ENCODE measurements at regions not wholly inside any gene's neighbourhood (a gene's known extent, or its start where the extent isn't known, plus 50 kb on each side); places are given as distances from the start of the nearest gene placed in this dataset.
"Not testable (repeated sequence)": the region's sequence is repeated elsewhere in the genome, so short reads cannot be mapped to it uniquely, and the experiment has no call there.

DNA sequence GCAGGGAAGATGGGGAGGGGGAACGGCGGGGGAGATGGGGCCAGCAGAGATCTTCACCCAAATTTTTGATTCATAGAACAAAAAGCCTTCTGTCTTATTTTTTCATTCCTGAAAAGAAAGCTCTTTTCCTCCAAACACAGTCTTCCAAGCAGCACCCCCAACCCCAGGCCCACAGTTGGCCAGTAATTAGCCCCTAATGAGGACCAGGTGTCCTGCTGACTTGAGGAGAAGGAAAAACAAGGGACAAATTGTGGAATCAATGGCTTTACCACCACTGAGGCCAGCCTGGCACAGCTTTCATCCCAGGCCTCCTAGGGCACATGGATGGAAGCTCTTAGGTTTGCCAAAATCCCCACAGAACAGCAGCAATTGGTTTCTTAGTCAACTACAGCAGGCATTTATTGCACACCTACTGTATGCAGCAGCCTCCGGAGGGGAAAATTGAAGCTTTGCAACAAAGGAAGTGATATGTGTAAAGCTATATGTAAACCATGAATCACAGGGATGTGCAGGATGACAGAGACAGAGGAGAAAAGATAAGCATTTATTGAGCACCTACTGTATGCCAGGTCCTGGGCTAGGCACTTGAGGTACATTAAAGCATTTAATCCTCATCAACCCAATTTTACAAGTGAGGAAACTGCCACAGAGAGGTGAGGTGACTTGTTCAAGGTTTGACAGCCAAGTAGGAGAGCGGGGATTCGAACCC is 199.5 kb downstream of the TBC1D2B start:
- Mint-ChIP-seq H3K9me3 (ENCODE audit: insufficient read depth) (no peaks in the 10 kb centered on the region), H3K4me1 (no peaks in the 10 kb centered on the region), H3K27ac (no peak overlapping the region), H3K27me3 (peaks cover 8% of the 10 kb centered on the region), H3K4me3 (no peak overlapping the region)
- no peak for DNase-seq
- Histone ChIP-seq H3K9ac (ENCODE audit: low read length) (no peak overlapping the region), H3K9me3 (ENCODE audit: control extremely low read depth in 1 of 3, control insufficient read depth in 2 of 3, insufficient read depth in 1 of 3, low read length in 2 of 3) (no peaks in the 10 kb centered on the region), H4K20me1 (ENCODE audit: control insufficient read depth, insufficient read depth, low read length, poor library complexity, severe bottlenecking) (no peaks in the 10 kb centered on the region), H3K27ac (ENCODE audit: low read length in 2 of 2) (no peak overlapping the region), H3K79me2 (ENCODE audit: control insufficient read depth, insufficient read depth, low read length) (no peaks in the 10 kb centered on the region), H2AFZ (ENCODE audit: insufficient read depth, low read depth, low read length, poor library complexity, severe bottlenecking) (no peak overlapping the region), H3K4me3 (ENCODE audit: control extremely low read depth in 1 of 5, extremely low read depth in 1 of 5, insufficient read depth in 1 of 5, low read depth in 2 of 5, low read length in 4 of 5) (no peak overlapping the region), H3K27me3 (replicated peaks in 1 of 4; ENCODE audit: control extremely low read depth in 1 of 4, control insufficient read depth in 3 of 4, insufficient read depth in 4 of 4, low read length in 3 of 4) (no peaks in the 10 kb centered on the region), H3K36me3 (replicated peaks in 1 of 2; ENCODE audit: control extremely low read depth in 1 of 2, control insufficient read depth in 1 of 2, extremely low read depth in 1 of 2, insufficient read depth in 2 of 2, low read length in 1 of 2) (no peaks in the 10 kb centered on the region), H3K4me1 (ENCODE audit: control insufficient read depth in 2 of 2, insufficient read depth in 2 of 2, low read length in 2 of 2) (no peaks in the 10 kb centered on the region), H3K4me2 (replicated peaks; ENCODE audit: low read depth, low read length, poor library complexity, severe bottlenecking) (no peak overlapping the region)
- ATAC-seq (ENCODE audit: low read depth), result no peak
- intact Hi-C loops (cut with micrococcal nuclease), result no loop called here
- TF ChIP-seq EZH2 (IDR thresholded peaks at IDR 0.05; ENCODE audit: borderline replicate concordance, insufficient read depth, low read depth, low read length, poor library complexity, severe bottlenecking) (no peak), CTCF (IDR thresholded peaks at IDR 0.05) (no peak)
- ChIA-PET POLR2A (no interaction called here), CTCF (no interaction called here)
- WGBS (ENCODE audit: insufficient coverage), result 80% methylated on average over 1 of the region's 5 CpGs

DNA sequence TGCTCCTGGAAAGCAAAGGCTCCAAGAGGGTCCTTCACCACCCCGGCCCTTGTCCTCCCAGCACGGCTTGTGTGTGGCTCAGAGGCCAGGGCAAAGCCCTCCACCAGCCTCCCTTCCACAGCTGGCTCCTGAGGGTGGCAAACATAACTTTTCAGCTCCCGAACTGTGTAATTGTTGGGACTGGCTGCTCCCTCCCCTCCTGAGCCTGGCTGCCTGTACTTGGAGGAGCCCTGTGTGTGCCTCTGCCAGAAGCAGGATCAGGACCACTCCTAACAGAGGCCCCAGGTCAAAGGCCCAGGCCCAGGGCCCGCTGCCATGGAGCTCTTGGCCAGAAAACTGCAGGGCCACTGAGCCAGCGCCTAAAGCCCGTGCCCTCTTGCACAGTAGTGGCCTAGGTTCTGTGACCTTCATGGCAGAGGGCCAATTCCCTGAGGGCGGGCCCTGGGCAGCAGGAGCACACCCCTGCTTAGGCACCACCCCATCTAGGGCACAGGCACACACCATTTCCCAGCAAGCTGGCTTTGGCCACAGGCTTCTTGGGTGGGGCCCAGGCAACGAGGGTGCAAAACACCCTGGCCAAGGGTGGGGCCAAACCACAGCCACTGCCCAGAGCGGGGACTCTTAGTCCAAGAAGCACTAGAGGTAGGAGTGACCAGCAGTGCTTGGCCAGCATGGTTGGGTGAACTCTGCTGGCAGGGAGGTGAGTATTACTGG is 201.2 kb downstream of the TBC1D2B start:
- ATAC-seq (ENCODE audit: low read depth); DNase-seq; H3K4me3 Mint-ChIP-seq; H3K27ac Mint-ChIP-seq; H3K4me1 ChIP-seq (ENCODE audit: control insufficient read depth in 2 of 2, insufficient read depth in 2 of 2, low read length in 2 of 2); H3K36me3 ChIP-seq (replicated peaks in 1 of 2; ENCODE audit: control extremely low read depth in 1 of 2, control insufficient read depth in 1 of 2, extremely low read depth in 1 of 2, insufficient read depth in 2 of 2, low read length in 1 of 2); H3K9me3 Mint-ChIP-seq (ENCODE audit: insufficient read depth); POLR2A ChIA-PET; H3K9ac ChIP-seq (ENCODE audit: low read length); H3K79me2 ChIP-seq (ENCODE audit: control insufficient read depth, insufficient read depth, low read length); H3K4me2 ChIP-seq (replicated peaks; ENCODE audit: low read depth, low read length, poor library complexity, severe bottlenecking); H4K20me1 ChIP-seq (ENCODE audit: control insufficient read depth, insufficient read depth, low read length, poor library complexity, severe bottlenecking); H3K27ac ChIP-seq (ENCODE audit: low read length in 2 of 2); CTCF ChIA-PET; H2AFZ ChIP-seq (ENCODE audit: insufficient read depth, low read depth, low read length, poor library complexity, severe bottlenecking); H3K27me3 Mint-ChIP-seq; H3K4me3 ChIP-seq (ENCODE audit: control extremely low read depth in 1 of 5, extremely low read depth in 1 of 5, insufficient read depth in 1 of 5, low read depth in 2 of 5, low read length in 4 of 5); H3K4me1 Mint-ChIP-seq; intact Hi-C loops (cut with micrococcal nuclease); H3K27me3 ChIP-seq (replicated peaks in 1 of 4; ENCODE audit: control extremely low read depth in 1 of 4, control insufficient read depth in 3 of 4, insufficient read depth in 4 of 4, low read length in 3 of 4); H3K9me3 ChIP-seq (ENCODE audit: control extremely low read depth in 1 of 3, control insufficient read depth in 2 of 3, insufficient read depth in 1 of 3, low read length in 2 of 3): not testable (repeated sequence)
- WGBS (ENCODE audit: insufficient coverage), result 60% methylated on average over 2 of the region's 9 CpGs

Data from B cell (primary cell).